Uterus (tissue), 2 donors: ENCODE measurements at regions not wholly inside any gene's neighbourhood (a gene's known extent, or its start where the extent isn't known, plus 50 kb on each side); places are given as distances from the start of the nearest gene placed in this dataset.

Experiments
- POLR2A ChIP-seq, 2 donors: fragments of 450-650 bp; IDR thresholded peaks; one replicate each; pipeline ENCODE4 v1.6.1; 2016; ENCODE audit warnings: antibody characterized with exemption in 2 of 2, mild to moderate bottlenecking in 1 of 2, moderate library complexity in 1 of 2
- TF ChIP-seq, protein P1 (sequence below), 4 experiments: fragments of 200-600 bp in 2 of 4; fragments of 450-650 bp in 2 of 4; sonication (generic) in 2 of 4; IDR thresholded peaks; one replicate each; pipeline ENCODE4 v1.5.1; 2016 to 2019; ENCODE audit warnings: antibody characterized with exemption in 4 of 4, mild to moderate bottlenecking in 2 of 4, moderate library complexity in 1 of 4

DNA sequence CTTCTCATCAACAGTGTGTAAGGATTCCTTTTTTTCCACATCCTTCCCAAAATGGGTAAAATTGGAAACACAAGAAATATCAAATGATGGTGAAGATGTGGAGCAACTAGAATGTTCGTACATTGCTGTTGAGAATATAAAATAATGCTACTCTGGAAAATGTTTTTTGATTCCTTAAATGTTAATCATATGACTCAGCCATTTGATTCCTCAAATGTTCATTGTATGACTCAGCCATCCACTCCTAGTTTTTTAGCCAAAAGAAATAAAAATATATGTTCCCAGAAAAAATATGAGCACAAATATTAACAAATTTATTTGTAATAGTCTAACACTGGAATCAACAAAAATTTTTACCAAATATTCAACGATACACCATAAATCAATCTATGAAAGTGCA, 1108.6 kb downstream of the LRFN5 start:
- TF ChIP-seq, protein P1, sequence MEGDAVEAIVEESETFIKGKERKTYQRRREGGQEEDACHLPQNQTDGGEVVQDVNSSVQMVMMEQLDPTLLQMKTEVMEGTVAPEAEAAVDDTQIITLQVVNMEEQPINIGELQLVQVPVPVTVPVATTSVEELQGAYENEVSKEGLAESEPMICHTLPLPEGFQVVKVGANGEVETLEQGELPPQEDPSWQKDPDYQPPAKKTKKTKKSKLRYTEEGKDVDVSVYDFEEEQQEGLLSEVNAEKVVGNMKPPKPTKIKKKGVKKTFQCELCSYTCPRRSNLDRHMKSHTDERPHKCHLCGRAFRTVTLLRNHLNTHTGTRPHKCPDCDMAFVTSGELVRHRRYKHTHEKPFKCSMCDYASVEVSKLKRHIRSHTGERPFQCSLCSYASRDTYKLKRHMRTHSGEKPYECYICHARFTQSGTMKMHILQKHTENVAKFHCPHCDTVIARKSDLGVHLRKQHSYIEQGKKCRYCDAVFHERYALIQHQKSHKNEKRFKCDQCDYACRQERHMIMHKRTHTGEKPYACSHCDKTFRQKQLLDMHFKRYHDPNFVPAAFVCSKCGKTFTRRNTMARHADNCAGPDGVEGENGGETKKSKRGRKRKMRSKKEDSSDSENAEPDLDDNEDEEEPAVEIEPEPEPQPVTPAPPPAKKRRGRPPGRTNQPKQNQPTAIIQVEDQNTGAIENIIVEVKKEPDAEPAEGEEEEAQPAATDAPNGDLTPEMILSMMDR (IDR thresholded peaks at IDR 0.05) = no peak
- TF ChIP-seq POLR2A (IDR thresholded peaks at IDR 0.05) = no peak
